CD14-positive monocyte (primary cell): ENCODE measurements at regions not wholly inside any gene's neighbourhood (a gene's known extent, or its start where the extent isn't known, plus 50 kb on each side); places are given as distances from the start of the nearest gene placed in this dataset.

Experiments
- DNase-seq, 3 donors: peaks; one replicate each; pipeline ENCODE4 v3.0.0-alpha.2; 2011 to 2022
- H2AFZ ChIP-seq: 2 replicates; pipeline ENCODE4 v1.6.0; 2012; ENCODE audit warnings: mild to moderate bottlenecking, low read depth, low read length, inconsistent platforms; ENCODE audit not compliant: insufficient read depth, poor library complexity, severe bottlenecking
- H3K27ac ChIP-seq, 2 donors: 1 replicate in 1 of 2; 2 replicates in 1 of 2; pipeline ENCODE4 v1.5.1; 2012 to 2013; ENCODE audit warnings: low read length in 2 of 2, control low read depth in 1 of 2, inconsistent platforms in 1 of 2, low read depth in 1 of 2, mild to moderate bottlenecking in 1 of 2
- H3K27me3 ChIP-seq, 2 donors: one replicate each; pipeline versions ENCODE4 v1.6.0 to v1.6.1; 2011 to 2013; ENCODE audit warnings: low read length in 2 of 2; ENCODE audit not compliant: control insufficient read depth in 2 of 2, insufficient read depth in 2 of 2
- H3K36me3 ChIP-seq, 2 donors: replicated peaks in 1 of 2; 1 replicate in 1 of 2; 2 replicates in 1 of 2; pipeline versions ENCODE4 v1.5.1 to v1.6.1; 2012 to 2013; ENCODE audit warnings: low read length in 2 of 2, control low read depth in 1 of 2, inconsistent platforms in 1 of 2, mild to moderate bottlenecking in 1 of 2; ENCODE audit not compliant: insufficient read depth in 2 of 2, control insufficient read depth in 1 of 2
- H3K4me1 ChIP-seq, 2 donors: 1 replicate in 1 of 2; 2 replicates in 1 of 2; pipeline versions ENCODE4 v1.5.1 to v1.6.1; 2012 to 2013; ENCODE audit warnings: low read length in 2 of 2, control low read depth in 1 of 2, inconsistent platforms in 1 of 2, mild to moderate bottlenecking in 1 of 2, moderate library complexity in 1 of 2; ENCODE audit not compliant: insufficient read depth in 2 of 2, control insufficient read depth in 1 of 2
- H3K4me2 ChIP-seq: replicated peaks from 2 replicates; pipeline ENCODE3; 2012; ENCODE audit warnings: low read length, moderate library complexity, mild to moderate bottlenecking; ENCODE audit not compliant: poor library complexity, severe bottlenecking; ENCODE audit errors: extremely low read depth
- H3K4me3 ChIP-seq, 3 experiments: fragments of 200-600 bp in 1 of 3; sonication (generic) in 1 of 3; replicated peaks in 1 of 3; 1 replicate in 2 of 3; 2 replicates in 1 of 3; pipeline ENCODE4 v1.5.1; 2011 to 2013; ENCODE audit warnings: low read length in 3 of 3, mild to moderate bottlenecking in 3 of 3, control low read depth in 2 of 3, low read depth in 2 of 3, inconsistent platforms in 1 of 3, moderate library complexity in 1 of 3
- H3K79me2 ChIP-seq: 2 replicates; pipeline ENCODE4 v1.6.0; 2012; ENCODE audit warnings: mild to moderate bottlenecking, control low read depth, inconsistent platforms, low read length, moderate library complexity; ENCODE audit not compliant: insufficient read depth
- H3K9ac ChIP-seq: 2 replicates; pipeline ENCODE4 v1.6.0; 2017; ENCODE audit warnings: low read length, mild to moderate bottlenecking; ENCODE audit not compliant: insufficient read depth, poor library complexity, severe bottlenecking
- H3K9me3 ChIP-seq, 2 donors: replicated peaks in 1 of 2; 1 replicate in 1 of 2; 2 replicates in 1 of 2; pipeline versions ENCODE4 v1.5.1 to v1.6.1; 2012 to 2013; ENCODE audit warnings: low read length in 2 of 2, control low read depth in 1 of 2; ENCODE audit not compliant: control insufficient read depth in 1 of 2, insufficient read depth in 1 of 2
- H4K20me1 ChIP-seq: 2 replicates; pipeline ENCODE4 v1.6.0; 2012; ENCODE audit warnings: mild to moderate bottlenecking, low read length, control low read depth, moderate library complexity; ENCODE audit not compliant: insufficient read depth
- H3K27ac Mint-ChIP-seq, 7 donors: one replicate each; pipeline ENCODE4 v1.8.0; 2020; ENCODE audit warnings: mild to moderate bottlenecking in 7 of 7, mixed read lengths in 7 of 7, moderate library complexity in 6 of 7, inconsistent platforms in 2 of 7
- H3K27me3 Mint-ChIP-seq, 3 donors: one replicate each; pipeline ENCODE4 v1.8.0; 2021 to 2022; ENCODE audit warnings: low read depth in 3 of 3, mild to moderate bottlenecking in 3 of 3, mixed read lengths in 3 of 3, moderate library complexity in 3 of 3, inconsistent platforms in 1 of 3
- H3K36me3 Mint-ChIP-seq, 2 donors: one replicate each; pipeline ENCODE4 v1.8.0; 2020; ENCODE audit warnings: mixed read lengths in 2 of 2, inconsistent platforms in 1 of 2, mild to moderate bottlenecking in 1 of 2
- H3K4me1 Mint-ChIP-seq: one replicate; pipeline ENCODE4 v1.8.0; 2020; ENCODE audit warnings: mild to moderate bottlenecking, mixed read lengths
- H3K4me3 Mint-ChIP-seq, 2 donors: one replicate each; pipeline ENCODE4 v1.8.0; 2020; ENCODE audit warnings: mild to moderate bottlenecking in 2 of 2, mixed read lengths in 2 of 2, moderate library complexity in 1 of 2
- H3K9me3 Mint-ChIP-seq, 7 donors: one replicate each; pipeline ENCODE4 v1.8.0; 2020 to 2022; ENCODE audit warnings: mixed read lengths in 7 of 7, mild to moderate bottlenecking in 6 of 7, moderate library complexity in 6 of 7, inconsistent platforms in 2 of 7
- WGBS: methylation state at CpG from one replicate; pipeline ENCODE4 v1.1.5; 2013; ENCODE audit warnings: missing lambda C conversion rate; ENCODE audit not compliant: insufficient coverage; 5-methylcytosine and 5-hydroxymethylcytosine counted together
- intact Hi-C, 2 donors: fragments of 100-400 bp; cut with micrococcal nuclease; formaldehyde crosslinking; loops; one replicate each; pipeline versions ENCODE4 v1.15.0 to v1.15.1; 2023
- TF ChIP-seq, protein P1 (sequence below): fragments of 200-600 bp; IDR thresholded peaks from one replicate; pipeline ENCODE4 v1.8.0; 2022; ENCODE audit warnings: antibody characterized with exemption, mild to moderate bottlenecking

DNA sequence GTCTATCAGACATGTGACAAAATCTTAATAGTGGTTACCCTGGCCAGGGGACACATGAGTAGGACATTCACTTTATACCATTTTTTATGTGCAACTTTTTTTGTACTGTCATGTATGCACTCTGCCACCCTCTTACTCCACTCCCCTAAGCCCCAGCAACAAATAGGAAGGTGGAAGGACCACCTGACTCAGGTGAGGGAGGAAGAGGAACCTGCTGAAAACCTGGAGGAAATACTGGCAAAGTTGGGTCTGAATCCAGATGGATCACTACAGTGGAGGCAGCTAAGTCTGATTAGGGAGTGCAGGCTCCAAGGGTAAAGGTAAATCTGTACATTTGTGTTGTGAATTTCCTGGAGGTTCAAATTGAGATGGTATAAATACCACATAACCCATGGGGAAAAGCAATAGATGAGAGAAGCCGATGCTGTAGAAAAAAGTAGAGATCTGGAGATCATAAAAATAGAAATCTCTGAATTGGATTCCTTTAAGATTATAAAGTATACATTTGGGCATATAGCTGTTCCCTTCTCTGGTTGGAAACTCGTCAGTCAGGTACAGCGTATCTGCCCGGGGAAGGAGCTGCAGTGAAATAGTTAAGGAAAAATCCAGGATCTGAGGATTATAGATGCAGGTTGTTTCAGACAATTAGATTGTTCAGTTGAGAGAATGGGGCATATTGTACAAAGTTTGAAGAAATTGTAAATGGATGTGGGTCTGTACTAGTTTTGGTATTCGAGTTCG, 52.2 kb upstream of the OR9Q1 start:
- no peak for DNase-seq
- Mint-ChIP-seq H3K4me3 (no peak overlapping the region), H3K9me3 (peaks cover 0 to 7% (median 3%) of the 10 kb centered on the region in 7 donors), H3K27me3 (peaks cover 2 to 3% (median 2%) of the 10 kb centered on the region in 3 donors), H3K27ac (no peak overlapping the region), H3K36me3 (no peaks in the 10 kb centered on the region), H3K4me1 (peaks cover 9% of the 10 kb centered on the region)
- no peaks in the 10 kb centered on the region for H3K79me2 ChIP-seq
- H3K27me3 ChIP-seq = no peaks in the 10 kb centered on the region
- TF ChIP-seq, protein P1, sequence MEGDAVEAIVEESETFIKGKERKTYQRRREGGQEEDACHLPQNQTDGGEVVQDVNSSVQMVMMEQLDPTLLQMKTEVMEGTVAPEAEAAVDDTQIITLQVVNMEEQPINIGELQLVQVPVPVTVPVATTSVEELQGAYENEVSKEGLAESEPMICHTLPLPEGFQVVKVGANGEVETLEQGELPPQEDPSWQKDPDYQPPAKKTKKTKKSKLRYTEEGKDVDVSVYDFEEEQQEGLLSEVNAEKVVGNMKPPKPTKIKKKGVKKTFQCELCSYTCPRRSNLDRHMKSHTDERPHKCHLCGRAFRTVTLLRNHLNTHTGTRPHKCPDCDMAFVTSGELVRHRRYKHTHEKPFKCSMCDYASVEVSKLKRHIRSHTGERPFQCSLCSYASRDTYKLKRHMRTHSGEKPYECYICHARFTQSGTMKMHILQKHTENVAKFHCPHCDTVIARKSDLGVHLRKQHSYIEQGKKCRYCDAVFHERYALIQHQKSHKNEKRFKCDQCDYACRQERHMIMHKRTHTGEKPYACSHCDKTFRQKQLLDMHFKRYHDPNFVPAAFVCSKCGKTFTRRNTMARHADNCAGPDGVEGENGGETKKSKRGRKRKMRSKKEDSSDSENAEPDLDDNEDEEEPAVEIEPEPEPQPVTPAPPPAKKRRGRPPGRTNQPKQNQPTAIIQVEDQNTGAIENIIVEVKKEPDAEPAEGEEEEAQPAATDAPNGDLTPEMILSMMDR = no peak
- no peak overlapping the region for H3K4me3 ChIP-seq
- no peaks in the 10 kb centered on the region for H4K20me1 ChIP-seq
- intact Hi-C loops = no loop called here
- no peaks in the 10 kb centered on the region for H3K9me3 ChIP-seq
- no peak overlapping the region for H3K9ac ChIP-seq
- H3K27ac ChIP-seq = no peak overlapping the region
- H3K4me2 ChIP-seq = no peak overlapping the region
- no peak overlapping the region for H2AFZ ChIP-seq
- no CpG with 5 or more reads among the region's 6 CpGs for WGBS
- peaks cover 6% of the 10 kb centered on the region in 2 donors for H3K4me1 ChIP-seq
- H3K36me3 ChIP-seq = no peaks in the 10 kb centered on the region

DNA sequence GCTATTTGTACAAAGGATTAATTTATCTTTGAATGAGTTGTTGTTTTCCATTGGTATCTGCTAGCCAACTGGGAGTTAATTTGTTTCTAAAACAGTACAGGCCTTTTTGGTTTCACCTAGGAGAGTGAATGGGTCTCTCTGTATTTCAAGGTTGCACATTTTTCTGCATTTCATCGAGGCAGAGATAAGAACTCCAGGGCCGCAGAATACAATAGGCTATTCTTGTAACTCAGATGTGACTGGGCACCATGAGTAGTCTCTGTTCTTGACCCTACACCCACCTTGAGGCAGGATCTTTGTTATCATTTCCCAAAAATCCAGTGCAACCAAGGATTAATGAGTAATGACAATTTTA, 51.7 kb upstream of the OR9Q1 start:
- no peaks in the 10 kb centered on the region for H3K9me3 ChIP-seq
- intact Hi-C loops = no loop called here
- 31% methylated on average over 2 of the region's 2 CpGs for WGBS

More for the DNA sequence above, 51.7 kb upstream of the OR9Q1 start:
- no peaks in the 10 kb centered on the region for H3K27me3 ChIP-seq
- no peak overlapping the region for H3K4me3 ChIP-seq
- Mint-ChIP-seq H3K4me1 (peaks cover 9% of the 10 kb centered on the region), H3K27me3 (peaks cover 2 to 3% (median 2%) of the 10 kb centered on the region in 3 donors), H3K36me3 (no peaks in the 10 kb centered on the region), H3K9me3 (peaks cover 0 to 6% (median 3%) of the 10 kb centered on the region in 7 donors), H3K4me3 (no peak overlapping the region), H3K27ac (no peak overlapping the region)
- no peaks in the 10 kb centered on the region for H3K79me2 ChIP-seq
- H3K27ac ChIP-seq = no peak overlapping the region
- TF ChIP-seq, protein P1 = no peak
- no peaks in the 10 kb centered on the region for H3K36me3 ChIP-seq
- no peak overlapping the region for H2AFZ ChIP-seq
- H3K9ac ChIP-seq = no peak overlapping the region
- no peaks in the 10 kb centered on the region for H4K20me1 ChIP-seq
- H3K4me1 ChIP-seq = peaks cover 6% of the 10 kb centered on the region in 2 donors
- DNase-seq = no peak
- H3K4me2 ChIP-seq = no peak overlapping the region
